ENCODE measurements at regions not wholly inside any gene's neighbourhood (a gene's known extent, or its start where the extent isn't known, plus 50 kb on each side); places are given as distances from the start of the nearest gene placed in this dataset.

DNA sequence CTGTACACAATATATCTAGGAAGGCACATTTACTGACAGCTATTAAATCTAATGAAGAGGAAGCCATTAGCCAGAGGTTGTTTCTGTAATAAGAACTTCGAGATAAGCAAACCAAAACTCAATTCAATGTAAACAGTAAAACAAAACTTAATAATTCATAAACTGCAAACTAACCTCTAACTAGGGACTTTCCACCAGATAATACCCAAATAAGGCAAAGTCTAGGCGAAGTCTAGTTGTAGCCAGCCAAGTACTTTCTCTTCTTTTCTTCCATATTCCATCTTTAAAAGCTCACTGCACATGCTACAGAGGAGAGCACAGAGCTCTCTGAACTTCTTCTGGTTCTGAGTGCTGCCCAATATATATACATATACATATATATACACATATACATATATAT lies 229.9 kb upstream of the ANO5 start:
- CTCF ChIA-PET = interaction anchor here (0.9 kb wide), 1 partner anchor 12 kb away, joined by 3 read pairs; no protein-coding TSS in a partner anchor
- POLR2A ChIA-PET = no interaction called here
- TF ChIP-seq, protein P1, sequence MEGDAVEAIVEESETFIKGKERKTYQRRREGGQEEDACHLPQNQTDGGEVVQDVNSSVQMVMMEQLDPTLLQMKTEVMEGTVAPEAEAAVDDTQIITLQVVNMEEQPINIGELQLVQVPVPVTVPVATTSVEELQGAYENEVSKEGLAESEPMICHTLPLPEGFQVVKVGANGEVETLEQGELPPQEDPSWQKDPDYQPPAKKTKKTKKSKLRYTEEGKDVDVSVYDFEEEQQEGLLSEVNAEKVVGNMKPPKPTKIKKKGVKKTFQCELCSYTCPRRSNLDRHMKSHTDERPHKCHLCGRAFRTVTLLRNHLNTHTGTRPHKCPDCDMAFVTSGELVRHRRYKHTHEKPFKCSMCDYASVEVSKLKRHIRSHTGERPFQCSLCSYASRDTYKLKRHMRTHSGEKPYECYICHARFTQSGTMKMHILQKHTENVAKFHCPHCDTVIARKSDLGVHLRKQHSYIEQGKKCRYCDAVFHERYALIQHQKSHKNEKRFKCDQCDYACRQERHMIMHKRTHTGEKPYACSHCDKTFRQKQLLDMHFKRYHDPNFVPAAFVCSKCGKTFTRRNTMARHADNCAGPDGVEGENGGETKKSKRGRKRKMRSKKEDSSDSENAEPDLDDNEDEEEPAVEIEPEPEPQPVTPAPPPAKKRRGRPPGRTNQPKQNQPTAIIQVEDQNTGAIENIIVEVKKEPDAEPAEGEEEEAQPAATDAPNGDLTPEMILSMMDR (IDR thresholded peaks at IDR 0.05; ENCODE audit: control extremely low read depth, extremely low read depth, low read depth, missing control alignments) = no peak
- no peak for DNase-seq (ENCODE audit: extremely low spot score)

DNA sequence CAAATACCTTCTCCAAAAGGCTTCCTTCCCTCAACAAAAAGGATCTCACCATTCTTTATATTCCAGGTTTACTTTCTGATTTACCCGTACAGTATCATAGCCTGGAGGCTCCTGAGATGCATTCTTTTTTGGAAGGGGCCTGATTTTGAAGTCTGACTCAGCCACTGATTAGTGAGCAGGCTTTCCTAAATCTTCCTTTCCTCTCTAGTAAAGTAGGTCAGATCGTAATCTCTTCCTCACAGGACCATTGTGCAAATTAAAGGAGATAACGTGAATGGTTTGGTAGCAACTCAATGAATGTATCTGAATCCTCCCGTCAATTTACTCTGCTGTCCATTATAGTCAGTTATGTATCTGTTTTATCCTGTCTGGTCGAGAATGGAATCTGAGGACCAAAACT lies 227.7 kb upstream of the ANO5 start:
- TF ChIP-seq, protein P1 (IDR thresholded peaks at IDR 0.05; ENCODE audit: control extremely low read depth, extremely low read depth, low read depth, missing control alignments) = no peak
- CTCF ChIA-PET = interaction anchor here (1.0 kb wide), 1 partner anchor 20 kb away, joined by 3 read pairs; no protein-coding TSS in a partner anchor
- no peak for DNase-seq (ENCODE audit: extremely low spot score)
- POLR2A ChIA-PET = no interaction called here

DNA sequence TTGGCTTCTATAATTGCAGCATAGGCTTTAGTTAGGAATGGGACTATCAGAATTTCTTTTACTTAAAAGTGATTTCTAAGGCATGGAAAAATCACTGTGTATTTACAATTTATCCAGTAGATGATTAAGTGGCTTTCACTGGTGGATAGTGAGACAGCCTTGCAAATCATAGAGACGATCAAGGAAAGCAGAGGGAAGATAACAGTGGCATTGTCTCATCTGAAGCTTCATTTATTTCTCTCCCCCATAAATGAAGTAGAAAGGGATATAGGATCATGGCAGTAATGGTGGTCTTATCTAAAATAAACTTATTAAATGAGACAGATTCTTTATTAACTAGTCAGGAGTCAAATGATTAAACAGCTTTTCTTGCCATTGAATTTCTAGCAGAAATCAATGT lies 224.2 kb upstream of the ANO5 start:
- CTCF ChIA-PET = interaction anchor here (1.0 to 3.0 kb wide), 2 partner anchors 17 to 39 kb away, joined by 3 to 8 read pairs; no protein-coding TSS in a partner anchor
- TF ChIP-seq, protein P1 (IDR thresholded peaks at IDR 0.05; ENCODE audit: control extremely low read depth, extremely low read depth, low read depth, missing control alignments) = no peak
- DNase-seq (ENCODE audit: extremely low spot score) = no peak
- POLR2A ChIA-PET = no interaction called here

DNA sequence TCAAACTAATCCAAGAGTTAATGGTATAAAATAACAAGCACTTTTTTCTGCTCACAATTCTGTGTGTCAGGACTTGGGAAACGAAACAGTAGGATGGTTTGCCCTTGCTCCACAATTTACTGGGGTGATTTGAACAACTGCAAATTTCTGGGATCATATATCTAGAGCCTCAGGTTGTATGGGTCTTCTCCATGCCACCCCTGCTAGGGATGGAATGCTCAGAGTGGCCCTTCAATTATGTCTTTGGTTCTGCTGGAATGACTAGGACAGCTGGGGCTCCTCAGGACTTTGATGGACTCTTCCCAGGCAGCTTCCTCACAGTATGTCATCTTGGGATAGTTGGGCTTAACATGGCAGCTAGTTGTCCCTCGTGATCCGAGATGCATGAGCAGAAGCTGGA lies 223.0 kb upstream of the ANO5 start:
- POLR2A ChIA-PET = no interaction called here
- CTCF ChIA-PET = interaction anchor here (1.0 kb wide), 1 partner anchor 40 kb away, joined by 3 read pairs; no protein-coding TSS in a partner anchor
- DNase-seq (ENCODE audit: extremely low spot score) = no peak
- TF ChIP-seq, protein P1 (IDR thresholded peaks at IDR 0.05; ENCODE audit: control extremely low read depth, extremely low read depth, low read depth, missing control alignments) = no peak

DNA sequence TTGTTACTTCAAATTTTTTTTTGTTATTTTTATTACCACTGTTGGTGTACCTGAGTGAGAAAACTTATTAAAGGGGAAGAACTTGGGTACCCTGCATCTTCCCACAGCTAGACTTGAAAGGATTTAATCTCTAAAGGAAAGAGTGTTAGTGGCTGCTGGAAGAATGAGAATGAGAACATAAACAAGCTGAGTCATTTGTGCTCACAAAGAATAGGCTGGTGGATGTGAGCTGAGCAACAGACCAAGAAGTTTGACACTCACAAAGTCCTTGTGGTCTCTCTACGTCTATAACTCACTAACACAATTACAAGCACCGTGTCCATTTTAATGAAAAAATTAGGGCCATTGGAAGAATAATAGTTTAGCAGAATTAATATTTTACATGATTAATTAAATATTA lies 217.6 kb upstream of the ANO5 start:
- POLR2A ChIA-PET = no interaction called here
- CTCF ChIA-PET = interaction anchor here (0.7 kb wide), 1 partner anchor 9 kb away, joined by 3 read pairs; no protein-coding TSS in a partner anchor
- no peak for DNase-seq (ENCODE audit: extremely low spot score)
- TF ChIP-seq, protein P1 (IDR thresholded peaks at IDR 0.05; ENCODE audit: control extremely low read depth, extremely low read depth, low read depth, missing control alignments) = no peak

DNA sequence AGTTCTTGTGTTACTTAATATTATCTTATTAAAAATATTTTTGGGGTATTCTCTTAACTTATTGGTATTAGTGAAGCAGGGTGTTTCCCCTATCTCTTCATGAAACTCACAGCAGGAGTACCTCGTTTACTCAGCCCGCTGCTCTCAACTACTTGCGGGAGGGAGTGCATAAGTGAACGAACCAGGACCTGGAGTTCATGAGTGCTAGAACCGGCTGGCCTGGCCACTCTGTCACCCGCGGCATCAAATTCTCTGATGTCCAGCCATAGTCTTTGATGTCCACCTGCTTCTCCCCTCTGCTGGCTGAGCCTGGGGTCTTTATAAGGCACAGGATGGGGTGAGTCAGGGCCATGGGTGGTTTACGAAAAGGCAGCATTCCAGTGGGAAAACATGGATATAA lies 216.7 kb upstream of the ANO5 start:
- TF ChIP-seq, protein P1 (IDR thresholded peaks at IDR 0.05; ENCODE audit: control extremely low read depth, extremely low read depth, low read depth, missing control alignments) = no peak
- no peak for DNase-seq (ENCODE audit: extremely low spot score)
- POLR2A ChIA-PET = no interaction called here
- CTCF ChIA-PET = no interaction called here
